ENCODE measurements at regions not wholly inside any gene's neighbourhood (a gene's known extent, or its start where the extent isn't known, plus 50 kb on each side); places are given as distances from the start of the nearest gene placed in this dataset.

GRCh38 chr9:95615246-95615645 lies 98.5 kb upstream of the PTCH1 start:
- DNase-seq (ENCODE audit: extremely low read depth, low read depth), result no peak
- no peak overlapping the region for H3K4me3 ChIP-seq (replicated peaks; ENCODE audit: low read depth, low read length)
- no peak for TF ChIP-seq CTCF (IDR thresholded peaks at IDR 0.05; ENCODE audit: low read depth, low read length, missing control alignments)

- no peak overlapping the region for H3K4me3 ChIP-seq (replicated peaks; ENCODE audit: low read depth, low read length)
- no peak for DNase-seq (ENCODE audit: extremely low read depth, low read depth)
- TF ChIP-seq CTCF (IDR thresholded peaks at IDR 0.05; ENCODE audit: low read depth, low read length, missing control alignments), result no peak
Observed at GRCh38 chr9:95613670-95614069, 96.9 kb upstream of the PTCH1 start.

- TF ChIP-seq CTCF (IDR thresholded peaks at IDR 0.05; ENCODE audit: low read depth, low read length, missing control alignments), result no peak
- no peak overlapping the region for H3K4me3 ChIP-seq (replicated peaks; ENCODE audit: low read depth, low read length)
- DNase-seq (ENCODE audit: extremely low read depth, low read depth), result no peak
Observed at GRCh38 chr9:95611354-95611753, 94.6 kb upstream of the PTCH1 start.

GRCh38 chr9:95610006-95610785 lies 93.4 kb upstream of the PTCH1 start:
- H3K4me3 ChIP-seq (replicated peaks; ENCODE audit: low read depth, low read length), result no peak overlapping the region
- no peak for DNase-seq (ENCODE audit: extremely low read depth, low read depth)
- no peak for TF ChIP-seq CTCF (IDR thresholded peaks at IDR 0.05; ENCODE audit: low read depth, low read length, missing control alignments)

- no peak overlapping the region for H3K4me3 ChIP-seq (replicated peaks; ENCODE audit: low read depth, low read length)
- TF ChIP-seq CTCF (IDR thresholded peaks at IDR 0.05; ENCODE audit: low read depth, low read length, missing control alignments), result no peak
- DNase-seq (ENCODE audit: extremely low read depth, low read depth), result no peak
Observed at GRCh38 chr9:95609426-95609825, 92.7 kb upstream of the PTCH1 start.

GRCh38 chr9:95608341-95608740 lies 91.6 kb upstream of the PTCH1 start:
- TF ChIP-seq CTCF (IDR thresholded peaks at IDR 0.05; ENCODE audit: low read depth, low read length, missing control alignments), result no peak
- DNase-seq (ENCODE audit: extremely low read depth, low read depth), result no peak
- no peak overlapping the region for H3K4me3 ChIP-seq (replicated peaks; ENCODE audit: low read depth, low read length)

GRCh38 chr9:95607507-95607906 lies 90.7 kb upstream of the PTCH1 start:
- DNase-seq (ENCODE audit: extremely low read depth, low read depth), result no peak
- TF ChIP-seq CTCF (IDR thresholded peaks at IDR 0.05; ENCODE audit: low read depth, low read length, missing control alignments), result no peak
- no peak overlapping the region for H3K4me3 ChIP-seq (replicated peaks; ENCODE audit: low read depth, low read length)

Data from HFF-Myc (cell line).